ENCODE measurements at regions not wholly inside any gene's neighbourhood (a gene's known extent, or its start where the extent isn't known, plus 50 kb on each side); places are given as distances from the start of the nearest gene placed in this dataset.

GRCh38 chr11:97570636-97571035 is 1180.8 kb downstream of the JRKL start:
- TF ChIP-seq, protein P1, sequence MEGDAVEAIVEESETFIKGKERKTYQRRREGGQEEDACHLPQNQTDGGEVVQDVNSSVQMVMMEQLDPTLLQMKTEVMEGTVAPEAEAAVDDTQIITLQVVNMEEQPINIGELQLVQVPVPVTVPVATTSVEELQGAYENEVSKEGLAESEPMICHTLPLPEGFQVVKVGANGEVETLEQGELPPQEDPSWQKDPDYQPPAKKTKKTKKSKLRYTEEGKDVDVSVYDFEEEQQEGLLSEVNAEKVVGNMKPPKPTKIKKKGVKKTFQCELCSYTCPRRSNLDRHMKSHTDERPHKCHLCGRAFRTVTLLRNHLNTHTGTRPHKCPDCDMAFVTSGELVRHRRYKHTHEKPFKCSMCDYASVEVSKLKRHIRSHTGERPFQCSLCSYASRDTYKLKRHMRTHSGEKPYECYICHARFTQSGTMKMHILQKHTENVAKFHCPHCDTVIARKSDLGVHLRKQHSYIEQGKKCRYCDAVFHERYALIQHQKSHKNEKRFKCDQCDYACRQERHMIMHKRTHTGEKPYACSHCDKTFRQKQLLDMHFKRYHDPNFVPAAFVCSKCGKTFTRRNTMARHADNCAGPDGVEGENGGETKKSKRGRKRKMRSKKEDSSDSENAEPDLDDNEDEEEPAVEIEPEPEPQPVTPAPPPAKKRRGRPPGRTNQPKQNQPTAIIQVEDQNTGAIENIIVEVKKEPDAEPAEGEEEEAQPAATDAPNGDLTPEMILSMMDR (IDR thresholded peaks at IDR 0.05) = no peak
- TF ChIP-seq EP300 (IDR thresholded peaks at IDR 0.05; ENCODE audit: low read depth) (no peak), POLR2A (IDR thresholded peaks at IDR 0.05) (no peak), POLR2AphosphoS5 (IDR thresholded peaks at IDR 0.05) (no peak)
